ENCODE measurements at regions not wholly inside any gene's neighbourhood (a gene's known extent, or its start where the extent isn't known, plus 50 kb on each side); places are given as distances from the start of the nearest gene placed in this dataset.

DNA sequence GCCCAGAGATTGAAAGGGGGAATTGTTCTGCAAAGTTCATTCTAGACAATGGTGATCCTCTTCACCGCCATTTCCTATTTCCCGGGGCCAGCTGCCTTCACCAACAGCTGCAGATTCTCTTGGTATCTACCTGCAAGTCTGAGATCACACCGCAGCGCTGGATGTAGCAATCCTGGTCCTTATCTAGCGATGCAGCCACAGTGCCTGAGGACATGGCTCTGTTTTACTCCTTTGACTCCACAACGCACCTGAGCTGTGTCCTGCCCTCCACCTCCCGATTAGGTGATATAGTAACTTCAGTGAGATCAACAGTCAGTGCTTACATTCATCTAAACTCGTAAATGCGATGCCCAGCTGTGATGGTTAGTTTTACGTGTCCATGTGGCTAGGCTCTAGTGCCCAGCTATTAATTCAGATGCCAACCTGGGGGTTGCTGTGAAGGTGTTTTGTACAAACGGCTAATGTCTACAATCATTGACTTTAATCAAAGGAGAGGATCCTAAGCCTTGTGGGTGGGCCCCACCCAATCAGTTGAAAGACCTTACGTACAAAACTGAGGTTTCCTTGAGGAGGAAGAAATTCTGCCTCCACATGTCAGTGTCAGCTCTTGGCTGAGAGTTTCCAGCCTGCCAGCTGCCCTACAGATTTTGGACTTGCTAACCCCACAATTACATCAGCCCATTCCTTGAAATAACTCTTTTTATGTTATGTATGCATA, 189.8 kb downstream of the SH3BP4 start:
- DNase-seq, result no peak

DNA sequence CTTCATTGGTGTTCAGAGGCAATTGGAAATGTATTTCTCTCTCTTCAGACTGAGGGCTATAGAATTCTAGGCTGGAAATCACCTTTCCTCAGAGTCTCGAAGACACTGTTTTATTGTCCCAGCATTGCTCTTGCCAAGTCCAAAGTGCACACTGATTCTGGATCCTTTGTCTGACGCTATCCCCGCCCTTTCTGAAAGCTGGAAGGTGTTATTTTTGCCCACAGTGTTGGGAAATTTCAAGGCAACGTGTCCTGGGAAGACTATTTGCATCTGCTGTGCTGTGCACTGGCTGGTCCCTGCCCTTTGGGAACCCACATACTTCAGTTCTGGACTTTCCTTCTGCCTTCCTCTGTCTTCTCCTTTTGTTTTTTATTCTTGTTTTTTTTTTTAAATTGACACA, 190.8 kb downstream of the SH3BP4 start:
- no peak for DNase-seq

DNA sequence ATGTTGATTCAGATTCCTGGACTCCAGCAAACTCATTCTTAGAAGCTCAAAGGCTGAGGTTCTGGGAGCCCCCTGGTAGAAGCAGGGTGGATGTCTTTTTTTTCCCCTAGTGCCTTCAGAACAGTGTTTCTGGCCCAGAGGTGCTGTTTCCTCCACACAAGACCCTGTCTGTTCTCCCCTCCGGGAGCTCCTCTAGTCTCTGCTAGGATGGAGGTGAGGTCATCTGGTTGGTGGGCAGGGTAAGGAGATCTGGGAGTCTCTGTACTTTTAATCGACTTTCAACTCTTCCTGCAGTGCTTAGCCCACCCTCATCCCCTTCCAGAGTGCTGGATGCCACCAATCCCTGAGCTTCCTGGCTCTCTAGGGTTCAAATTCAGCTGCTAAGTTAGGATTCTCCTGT, 192.0 kb downstream of the SH3BP4 start:
- no peak for DNase-seq

GRCh38 chr2:235144291-235144690, 192.5 kb downstream of the SH3BP4 start:
- DNase-seq, result no peak

- no peak for DNase-seq
These were observed 194.4 kb downstream of the SH3BP4 start for GRCh38 chr2:235146206-235146605.

DNA sequence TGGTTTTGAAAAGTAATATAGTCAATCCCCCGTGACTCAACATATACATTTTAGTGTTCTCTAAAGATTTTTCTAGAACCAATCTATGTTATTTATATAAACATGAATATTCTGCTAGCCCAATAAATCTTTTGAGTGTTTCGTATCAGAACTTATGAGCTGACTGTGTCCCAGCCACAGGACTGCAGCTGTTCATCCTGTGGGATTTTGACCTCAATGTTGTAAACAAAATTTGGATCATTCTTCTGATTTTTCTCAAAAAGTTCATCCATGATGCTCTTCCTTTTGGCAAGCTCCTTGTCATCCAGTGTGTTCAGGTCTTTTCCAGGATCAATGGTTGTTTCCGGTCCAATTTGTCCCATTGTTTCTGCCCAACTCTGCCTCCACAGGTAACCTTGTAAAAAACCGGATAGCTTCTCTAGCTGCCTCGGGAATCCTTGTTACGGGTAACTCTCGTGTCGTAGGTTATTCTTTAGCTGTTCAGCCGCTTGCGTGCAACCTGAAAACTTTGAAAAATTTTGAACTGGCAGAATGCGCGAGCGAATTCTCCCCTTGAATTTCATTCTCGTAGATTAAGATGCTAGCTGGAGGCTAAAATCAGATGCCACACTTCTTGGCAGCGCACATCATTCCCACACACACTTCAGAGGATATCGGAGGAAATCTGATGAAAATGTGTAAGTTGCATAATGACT, 195.2 kb downstream of the SH3BP4 start:
- no peak for DNase-seq

DNA sequence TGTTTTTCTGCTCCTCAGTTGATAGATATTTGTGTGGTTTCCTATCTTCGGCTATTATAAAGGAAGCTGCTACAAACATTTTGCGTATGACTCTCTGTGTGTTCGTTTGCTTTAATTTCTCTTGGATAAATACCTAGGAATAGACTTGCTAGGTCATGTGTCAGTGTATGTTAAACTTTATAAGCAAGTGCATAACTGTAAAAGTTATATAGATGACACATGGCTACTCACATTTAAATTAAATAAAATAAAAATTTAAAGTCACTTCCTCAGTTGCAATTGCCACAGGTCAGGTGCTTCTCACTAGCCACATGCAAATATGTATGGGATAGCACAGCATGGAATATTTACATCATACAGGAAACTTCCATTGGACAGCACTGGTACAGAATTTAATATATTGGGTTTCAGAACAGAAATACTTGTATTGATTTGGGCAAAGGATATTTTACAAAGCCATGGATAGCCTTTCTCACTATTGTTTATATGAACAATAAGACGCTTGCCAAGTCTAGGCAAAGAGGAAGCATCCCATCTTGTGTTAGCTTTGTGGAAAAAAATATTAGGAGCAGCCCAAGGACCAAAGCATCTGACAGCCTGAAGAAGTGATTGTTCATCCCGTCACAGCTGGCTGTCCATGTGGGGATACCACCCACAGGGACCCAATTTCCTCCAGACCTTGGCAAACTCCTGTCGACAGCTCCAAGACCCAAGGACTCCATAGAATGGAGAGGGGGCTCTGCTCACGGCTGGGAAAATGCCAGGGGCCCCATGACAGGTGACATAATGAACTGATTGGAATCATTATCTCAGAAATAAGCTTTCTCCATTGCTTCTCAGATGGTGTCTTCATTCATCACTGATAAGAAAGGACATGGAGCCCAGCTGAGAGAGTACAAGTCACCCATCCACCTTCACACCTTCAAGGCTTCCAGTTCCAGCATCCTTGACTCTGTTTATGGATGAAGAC, 196.7 kb downstream of the SH3BP4 start:
- DNase-seq, result no peak

DNA sequence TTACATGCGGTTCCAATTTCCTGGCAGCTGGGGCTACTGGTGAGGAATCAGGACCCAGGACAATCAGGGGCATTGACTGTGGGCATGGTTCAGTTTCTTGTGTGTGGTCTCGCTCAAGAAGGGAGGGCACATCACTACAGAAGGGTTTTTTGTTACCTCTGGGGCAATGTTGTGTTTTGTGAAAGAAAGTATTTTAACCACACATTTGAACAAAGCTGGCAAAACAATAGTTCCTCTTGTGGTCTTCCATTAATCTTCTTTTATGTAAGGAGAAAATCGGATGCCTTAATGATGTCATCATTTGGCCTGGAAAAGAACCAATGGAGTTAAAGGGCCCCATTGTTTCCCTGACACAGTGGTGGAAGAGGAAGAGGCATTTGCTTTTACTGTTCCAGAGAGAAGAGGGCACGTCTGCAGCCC, 197.4 kb downstream of the SH3BP4 start:
- DNase-seq, result no peak

- DNase-seq, result no peak
These were observed 197.9 kb downstream of the SH3BP4 start for GRCh38 chr2:235149736-235150135.

GRCh38 chr2:235151152-235151551, 199.3 kb downstream of the SH3BP4 start:
- DNase-seq, result no peak

DNA sequence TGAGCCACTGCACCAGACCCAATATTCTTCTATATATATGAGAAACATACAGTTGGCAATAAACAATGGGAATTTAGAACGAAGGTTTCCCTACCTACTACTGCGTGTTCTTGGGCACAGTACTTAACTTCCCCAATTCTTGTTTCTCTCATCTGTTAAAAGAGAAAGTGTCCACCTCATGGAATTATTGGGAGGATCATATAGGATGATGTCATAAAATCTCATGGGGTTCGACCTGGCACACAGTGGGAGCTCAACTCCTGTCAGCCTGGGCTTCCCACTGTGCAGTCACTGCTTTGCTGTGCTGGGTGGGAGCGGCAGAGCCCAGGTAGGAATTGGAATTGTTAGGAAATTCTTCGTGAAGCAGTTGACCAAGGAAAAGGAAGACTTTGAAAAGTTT, 203.3 kb downstream of the SH3BP4 start:
- no peak for DNase-seq

DNA sequence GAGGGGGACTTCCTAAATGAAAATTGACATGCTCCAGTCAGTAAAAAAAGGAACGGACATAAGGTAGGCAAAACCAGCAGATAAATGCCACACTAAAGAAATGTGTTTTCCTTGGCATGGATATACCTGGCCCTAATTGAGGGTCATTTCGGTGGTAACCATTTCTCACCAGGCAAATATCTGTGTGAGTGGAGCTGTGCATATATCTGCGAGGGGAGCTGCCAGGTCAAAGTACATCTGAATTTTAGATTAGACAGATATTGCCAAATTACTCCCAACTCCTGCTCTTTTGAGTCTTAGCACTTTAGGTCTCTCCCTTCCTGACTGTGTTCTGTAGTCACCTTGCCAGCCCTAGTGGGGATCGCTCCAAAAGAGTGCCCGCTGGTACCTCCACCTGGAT, 204.2 kb downstream of the SH3BP4 start:
- DNase-seq, result no peak

DNA sequence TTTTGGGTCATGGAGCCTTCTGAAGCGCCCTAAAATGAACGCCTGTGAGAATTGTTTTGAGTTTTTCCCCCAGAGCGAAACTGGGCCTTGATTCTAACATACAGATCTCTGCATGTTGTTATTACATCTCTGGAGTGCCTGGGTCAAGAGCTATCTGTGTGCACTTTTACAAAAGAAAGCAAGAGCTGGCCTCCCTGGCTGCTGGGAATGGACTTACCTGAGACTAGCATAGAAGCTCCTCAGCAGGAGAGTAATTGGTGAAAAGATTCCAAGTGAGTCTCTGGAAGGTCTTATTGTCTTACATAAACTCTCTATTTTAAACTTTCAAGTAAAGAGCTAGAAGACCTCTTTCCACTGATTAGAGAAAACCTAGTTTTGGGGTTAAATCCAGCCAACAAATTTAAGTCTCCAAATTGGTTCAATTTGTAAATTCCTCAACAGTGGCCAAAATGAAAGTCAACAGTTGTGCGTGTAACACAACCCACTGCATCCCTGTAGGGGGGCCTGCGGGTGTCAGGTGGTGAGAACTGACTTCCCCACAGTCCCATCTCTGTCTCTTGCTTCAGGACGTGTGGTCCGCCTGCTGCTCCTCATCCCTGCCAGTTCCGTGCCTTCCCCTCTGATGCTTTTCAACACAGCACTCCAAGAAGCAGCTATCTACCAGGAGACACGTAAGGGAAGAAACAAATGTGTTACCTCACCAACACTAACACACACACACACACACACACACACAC, 206.1 kb downstream of the SH3BP4 start:
- no peak for DNase-seq

DNA sequence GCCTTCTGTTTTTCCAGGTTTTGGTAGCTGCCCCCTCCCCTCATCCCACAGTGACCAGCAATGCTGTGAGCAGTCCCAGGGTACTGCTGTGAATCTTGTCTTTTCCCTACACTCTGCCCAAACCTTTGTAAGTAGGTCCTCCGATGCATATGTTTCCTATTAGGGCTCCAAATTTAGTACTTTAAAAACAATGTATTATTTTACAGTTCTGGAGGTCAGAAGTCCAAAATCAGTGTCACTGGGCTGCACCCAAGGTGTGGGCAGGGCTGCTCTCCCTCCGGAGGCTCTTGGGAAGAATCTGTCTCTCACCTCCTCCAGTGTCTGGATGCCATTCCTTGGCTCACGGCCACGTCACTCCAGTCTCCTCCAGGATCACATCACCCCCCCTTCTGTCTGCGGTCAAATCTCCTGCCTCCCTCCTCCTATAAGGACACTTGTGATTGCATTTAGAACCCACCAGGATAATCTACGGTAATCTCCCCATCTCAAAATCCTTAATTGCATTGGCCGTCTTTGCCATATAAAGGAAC, 208.5 kb downstream of the SH3BP4 start:
- DNase-seq, result peak; percentile 45

GRCh38 chr2:235161565-235161964, 209.7 kb downstream of the SH3BP4 start:
- no peak for DNase-seq

DNA sequence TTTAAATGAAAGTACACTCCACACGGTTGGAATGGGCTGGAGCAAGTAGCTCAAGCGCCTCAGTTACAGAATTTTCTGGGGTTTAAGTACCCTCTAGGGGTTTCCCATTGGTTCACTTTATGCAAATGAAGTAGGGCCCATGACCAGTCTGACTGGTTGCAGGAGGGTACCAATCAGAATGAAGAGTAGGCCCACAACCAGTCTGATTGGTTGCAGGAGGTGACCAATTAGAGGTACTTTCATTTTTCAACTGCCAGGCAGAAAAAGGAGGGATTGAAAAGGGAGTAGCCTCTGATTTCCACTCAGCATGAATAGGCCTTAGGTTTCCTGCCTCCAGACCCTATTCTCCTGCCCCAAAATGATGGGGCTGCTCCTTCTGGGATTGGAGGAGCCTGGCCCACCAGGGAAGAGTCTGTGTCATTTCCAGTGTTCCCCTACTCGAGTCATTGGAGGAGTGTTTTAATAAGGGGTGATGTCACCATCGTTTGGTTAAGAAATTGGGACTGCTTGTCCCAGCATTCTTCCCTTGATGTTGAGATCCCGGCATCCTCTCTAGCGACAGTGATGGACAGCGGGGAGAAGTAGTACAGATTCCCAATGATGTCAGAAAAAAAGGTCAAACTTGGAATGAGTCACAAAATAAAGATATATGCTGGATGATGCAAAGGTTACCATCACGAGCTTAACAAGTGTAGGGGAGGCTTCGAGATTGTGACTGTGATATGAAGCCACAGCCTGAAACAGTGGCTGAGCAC, 210.4 kb downstream of the SH3BP4 start:
- peak; percentile 46 for DNase-seq

GRCh38 chr2:235162837-235163197, 211.0 kb downstream of the SH3BP4 start:
- DNase-seq, result no peak

DNA sequence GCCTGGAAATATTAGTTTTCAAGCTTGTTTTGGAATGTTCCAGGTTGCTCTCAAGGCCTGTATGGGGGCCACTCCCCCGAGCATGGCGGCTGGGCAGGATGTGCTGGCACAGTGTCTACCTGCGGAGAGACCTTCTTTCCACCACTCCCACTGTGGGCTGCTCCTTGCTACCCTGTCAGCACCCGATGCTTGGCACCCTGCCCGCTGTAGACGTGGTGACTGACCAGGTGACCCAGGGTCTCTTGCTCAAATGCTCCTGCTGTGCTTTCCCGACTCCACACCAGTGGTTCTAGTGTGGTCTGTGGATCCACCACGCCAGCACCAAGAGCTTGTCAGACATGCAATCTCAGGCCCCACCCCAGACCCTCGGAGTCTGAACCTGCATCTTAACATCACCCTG, 213.3 kb downstream of the SH3BP4 start:
- no peak for DNase-seq

GRCh38 chr2:235165631-235166030, 213.8 kb downstream of the SH3BP4 start:
- no peak for DNase-seq

- no peak for DNase-seq
These were observed 216.6 kb downstream of the SH3BP4 start for GRCh38 chr2:235168174-235168979.

- DNase-seq, result peak; percentile 76
These were observed 218.2 kb downstream of the SH3BP4 start for GRCh38 chr2:235170016-235170415.
